B cell (primary cell): ENCODE measurements at regions not wholly inside any gene's neighbourhood (a gene's known extent, or its start where the extent isn't known, plus 50 kb on each side); places are given as distances from the start of the nearest gene placed in this dataset.

Source experiments
- CTCF ChIP-seq: fragments of 200-600 bp; IDR thresholded peaks from one replicate; pipeline ENCODE4 v1.8.0; 2022; ENCODE audit warnings: antibody characterized with exemption, mild to moderate bottlenecking
- EZH2 ChIP-seq: IDR thresholded peaks from 2 replicates; pipeline ENCODE4 v1.6.1; 2012; ENCODE audit warnings: borderline replicate concordance, low read depth, mild to moderate bottlenecking, moderate library complexity, low read length; ENCODE audit not compliant: insufficient read depth, poor library complexity, severe bottlenecking

GRCh38 chr3:110910346-110910955, 161.2 kb upstream of the NECTIN3 start:
- TF ChIP-seq CTCF (no peak), EZH2 (no peak)
